H9 (cell line): ENCODE measurements at regions not wholly inside any gene's neighbourhood (a gene's known extent, or its start where the extent isn't known, plus 50 kb on each side); places are given as distances from the start of the nearest gene placed in this dataset.

Experiments used
- DNase-seq: peaks from one replicate; pipeline ENCODE4 v3.0.0-alpha.2; 2017
- H2AFZ ChIP-seq: one replicate; pipeline ENCODE4 v1.6.1; 2013; ENCODE audit warnings: mild to moderate bottlenecking, low read length, control low read depth, moderate library complexity
- H2AK5ac ChIP-seq: 2 replicates; pipeline ENCODE4 v1.6.1; 2013; ENCODE audit warnings: low read length, control low read depth, mixed read lengths; ENCODE audit not compliant: insufficient read length
- H2BK120ac ChIP-seq: one replicate; pipeline ENCODE4 v1.6.1; 2013; ENCODE audit warnings: low read depth, mild to moderate bottlenecking, low read length, control low read depth, inconsistent platforms; ENCODE audit not compliant: poor library complexity, severe bottlenecking
- H2BK12ac ChIP-seq: 2 replicates; pipeline ENCODE4 v1.6.1; 2013; ENCODE audit warnings: low read length, control low read depth, mixed read lengths, low read depth; ENCODE audit not compliant: insufficient read length
- H2BK15ac ChIP-seq: 2 replicates; pipeline ENCODE4 v1.6.1; 2013; ENCODE audit warnings: low read depth, low read length, control low read depth
- H2BK20ac ChIP-seq: one replicate; pipeline ENCODE4 v1.6.1; 2013; ENCODE audit warnings: low read depth, mild to moderate bottlenecking, low read length, control low read depth, inconsistent platforms; ENCODE audit not compliant: poor library complexity, severe bottlenecking
- H2BK5ac ChIP-seq: 2 replicates; pipeline ENCODE4 v1.6.1; 2013; ENCODE audit warnings: low read length, control low read depth, mixed read lengths; ENCODE audit not compliant: insufficient read length
- H3K14ac ChIP-seq: 2 replicates; pipeline ENCODE4 v1.6.1; 2013; ENCODE audit warnings: low read length, control low read depth; ENCODE audit not compliant: insufficient read depth
- H3K18ac ChIP-seq: 2 replicates; pipeline ENCODE4 v1.6.1; 2013; ENCODE audit warnings: low read depth, mild to moderate bottlenecking, mixed read lengths, low read length, control low read depth; ENCODE audit not compliant: insufficient read length
- H3K23ac ChIP-seq: 2 replicates; pipeline ENCODE4 v1.6.1; 2013; ENCODE audit warnings: low read length, control low read depth, mixed read lengths, low read depth; ENCODE audit not compliant: insufficient read length
- H3K23me2 ChIP-seq: 2 replicates; pipeline ENCODE4 v1.6.1; 2013; ENCODE audit warnings: low read depth, mild to moderate bottlenecking, mixed read lengths, low read length, control low read depth; ENCODE audit not compliant: insufficient read length, poor library complexity, severe bottlenecking
- H3K27ac ChIP-seq: 2 replicates; pipeline ENCODE4 v1.5.1; 2013; ENCODE audit warnings: low read length, control low read depth, mixed read lengths, low read depth; ENCODE audit not compliant: insufficient read length
- H3K27me3 ChIP-seq: 2 replicates; pipeline ENCODE4 v1.6.1; 2013; ENCODE audit warnings: low read length, control low read depth, inconsistent platforms; ENCODE audit not compliant: insufficient read depth
- H3K4ac ChIP-seq: 2 replicates; pipeline ENCODE4 v1.6.1; 2013; ENCODE audit warnings: low read depth, mild to moderate bottlenecking, control low read depth, inconsistent platforms, low read length, moderate library complexity
- H3K4me1 ChIP-seq: 2 replicates; pipeline ENCODE4 v1.6.1; 2013; ENCODE audit warnings: low read length, control low read depth, inconsistent platforms; ENCODE audit not compliant: insufficient read depth
- H3K4me2 ChIP-seq: 2 replicates; pipeline ENCODE4 v1.6.1; 2013; ENCODE audit warnings: low read length, control low read depth, mixed read lengths; ENCODE audit not compliant: insufficient read length, insufficient read depth
- H3K56ac ChIP-seq: 2 replicates; pipeline ENCODE4 v1.6.1; 2013; ENCODE audit warnings: low read depth, mild to moderate bottlenecking, mixed read lengths, low read length, control low read depth; ENCODE audit not compliant: insufficient read length
- H3K79me1 ChIP-seq: 2 replicates; pipeline ENCODE4 v1.6.1; 2013; ENCODE audit warnings: low read depth, mild to moderate bottlenecking, moderate library complexity, low read length, control low read depth, inconsistent platforms; ENCODE audit not compliant: insufficient read depth, poor library complexity, severe bottlenecking
- H3K79me2 ChIP-seq: 2 replicates; pipeline ENCODE4 v1.6.1; 2013; ENCODE audit warnings: low read length, control low read depth, inconsistent platforms; ENCODE audit not compliant: insufficient read depth
- H3K9ac ChIP-seq: 2 replicates; pipeline ENCODE4 v1.6.1; 2013; ENCODE audit warnings: low read length, control low read depth, mixed read lengths; ENCODE audit not compliant: insufficient read length; ENCODE audit errors: extremely low read depth
- H3K9me3 ChIP-seq: one replicate; pipeline ENCODE4 v1.6.1; 2013; ENCODE audit warnings: low read depth, low read length, inconsistent platforms; ENCODE audit not compliant: control insufficient read depth
- H3T11ph ChIP-seq: one replicate; pipeline ENCODE4 v1.6.1; 2013; ENCODE audit warnings: mild to moderate bottlenecking, low read length, control low read depth, inconsistent platforms
- H4K20me1 ChIP-seq: one replicate; pipeline ENCODE4 v1.6.1; 2013; ENCODE audit not compliant: control insufficient read depth, insufficient read length, insufficient read depth
- H4K5ac ChIP-seq: 2 replicates; pipeline ENCODE4 v1.6.1; 2013; ENCODE audit warnings: low read depth, mild to moderate bottlenecking, mixed read lengths, low read length, control low read depth; ENCODE audit not compliant: insufficient read length
- H4K8ac ChIP-seq: replicated peaks from 2 replicates; pipeline ENCODE4 v1.6.1; 2013; ENCODE audit warnings: low read length, control low read depth, mixed read lengths, low read depth; ENCODE audit not compliant: insufficient read length
- H4K91ac ChIP-seq: 2 replicates; pipeline ENCODE4 v1.6.1; 2013; ENCODE audit warnings: low read depth, mild to moderate bottlenecking, moderate library complexity, mixed read lengths, low read length, control low read depth; ENCODE audit not compliant: insufficient read length
- H3K27ac Mint-ChIP-seq, 3 experiments: 2 replicates in 2 of 3; 3 replicates in 1 of 3; pipeline ENCODE4 v1.8.0; 2020 to 2021; ENCODE audit warnings: mixed read lengths in 3 of 3, mild to moderate bottlenecking in 1 of 3, moderate library complexity in 1 of 3
- H3K27me3 Mint-ChIP-seq: 2 replicates; pipeline ENCODE4 v1.8.0; 2021; ENCODE audit warnings: low read depth, mild to moderate bottlenecking, moderate library complexity, mixed read lengths
- H3K36me3 Mint-ChIP-seq, 3 experiments: 2 replicates in 2 of 3; 3 replicates in 1 of 3; pipeline ENCODE4 v1.8.0; 2020 to 2021; ENCODE audit warnings: low read depth in 3 of 3, mixed read lengths in 3 of 3; ENCODE audit not compliant: insufficient read depth in 1 of 3
- H3K4me1 Mint-ChIP-seq, 2 experiments: 2 replicates each; pipeline ENCODE4 v1.8.0; 2020; ENCODE audit warnings: mixed read lengths in 2 of 2
- H3K4me3 Mint-ChIP-seq, 2 experiments: 2 replicates in 1 of 2; 3 replicates in 1 of 2; pipeline ENCODE4 v1.8.0; 2020 to 2021; ENCODE audit warnings: mild to moderate bottlenecking in 2 of 2, mixed read lengths in 2 of 2, moderate library complexity in 1 of 2
- H3K9me3 Mint-ChIP-seq, 2 experiments: 2 replicates in 1 of 2; 3 replicates in 1 of 2; pipeline ENCODE4 v1.8.0; 2020; ENCODE audit warnings: mild to moderate bottlenecking in 2 of 2, mixed read lengths in 2 of 2, moderate library complexity in 1 of 2
- TF ChIP-seq, protein P1 (sequence below): fragments of 200-600 bp; sonication (generic); conservative IDR thresholded peaks from 3 replicates; pipeline ENCODE4 v1.8.0; 2021; ENCODE audit warnings: antibody characterized with exemption, mild to moderate bottlenecking

DNA sequence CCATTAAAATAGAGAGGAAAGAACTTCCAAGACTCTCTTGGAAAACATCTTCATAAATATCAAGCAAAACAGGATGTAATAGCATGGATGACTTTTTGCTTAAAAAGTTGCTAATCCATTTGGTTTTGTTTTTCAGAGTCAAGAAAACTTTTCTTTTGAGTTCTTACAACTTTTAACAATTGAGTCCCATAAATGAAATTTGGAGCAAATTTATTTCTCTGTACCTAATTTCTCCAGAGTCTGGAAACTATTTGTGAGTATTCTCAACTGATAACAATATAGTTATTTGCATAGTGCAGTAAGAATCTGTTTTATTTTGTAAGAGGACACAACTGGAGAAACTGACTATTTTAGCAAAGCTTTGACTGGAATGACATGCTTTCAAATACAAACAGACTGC, 606.3 kb upstream of the IGFBP3 start:
- Histone ChIP-seq H3K56ac (no peak overlapping the region), H4K5ac (no peak overlapping the region), H3K4ac (no peak overlapping the region), H3K4me1 (no peaks in the 10 kb centered on the region), H3K18ac (no peak overlapping the region), H3K27ac (no peak overlapping the region), H2BK5ac (no peak overlapping the region), H2BK120ac (no peak overlapping the region), H3K23ac (no peak overlapping the region), H3K79me1 (no peaks in the 10 kb centered on the region), H2AK5ac (no peak overlapping the region), H4K91ac (no peak overlapping the region), H2BK20ac (no peak overlapping the region), H3K14ac (no peak overlapping the region), H2BK12ac (no peak overlapping the region), H4K8ac (no peak overlapping the region), H3K4me2 (no peak overlapping the region), H2BK15ac (no peak overlapping the region), H3K23me2 (no peaks in the 10 kb centered on the region), H3K9ac (no peak overlapping the region), H3T11ph (no peak overlapping the region), H4K20me1 (no peaks in the 10 kb centered on the region), H3K79me2 (no peaks in the 10 kb centered on the region), H3K9me3 (no peaks in the 10 kb centered on the region), H2AFZ (no peak overlapping the region), H3K27me3 (peaks cover under 1% of the 10 kb centered on the region; the same call in 1 of the 2 replicates)
- Mint-ChIP-seq H3K4me3 (no peak overlapping the region), H3K4me1 (no peaks in the 10 kb centered on the region), H3K27me3 (peaks cover 22% of the 10 kb centered on the region), H3K9me3 (peaks cover 5 to 16% of the 10 kb centered on the region in 2 experiments; a peak in 4 of 5 replicates), H3K36me3 (peaks cover 1 to 13% (median 4%) of the 10 kb centered on the region in 3 experiments; a peak in 4 of 7 replicates), H3K27ac (no peak overlapping the region)
- TF ChIP-seq, protein P1, sequence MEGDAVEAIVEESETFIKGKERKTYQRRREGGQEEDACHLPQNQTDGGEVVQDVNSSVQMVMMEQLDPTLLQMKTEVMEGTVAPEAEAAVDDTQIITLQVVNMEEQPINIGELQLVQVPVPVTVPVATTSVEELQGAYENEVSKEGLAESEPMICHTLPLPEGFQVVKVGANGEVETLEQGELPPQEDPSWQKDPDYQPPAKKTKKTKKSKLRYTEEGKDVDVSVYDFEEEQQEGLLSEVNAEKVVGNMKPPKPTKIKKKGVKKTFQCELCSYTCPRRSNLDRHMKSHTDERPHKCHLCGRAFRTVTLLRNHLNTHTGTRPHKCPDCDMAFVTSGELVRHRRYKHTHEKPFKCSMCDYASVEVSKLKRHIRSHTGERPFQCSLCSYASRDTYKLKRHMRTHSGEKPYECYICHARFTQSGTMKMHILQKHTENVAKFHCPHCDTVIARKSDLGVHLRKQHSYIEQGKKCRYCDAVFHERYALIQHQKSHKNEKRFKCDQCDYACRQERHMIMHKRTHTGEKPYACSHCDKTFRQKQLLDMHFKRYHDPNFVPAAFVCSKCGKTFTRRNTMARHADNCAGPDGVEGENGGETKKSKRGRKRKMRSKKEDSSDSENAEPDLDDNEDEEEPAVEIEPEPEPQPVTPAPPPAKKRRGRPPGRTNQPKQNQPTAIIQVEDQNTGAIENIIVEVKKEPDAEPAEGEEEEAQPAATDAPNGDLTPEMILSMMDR, result no peak
- no peak for DNase-seq
